ENCODE measurements at regions not wholly inside any gene's neighbourhood (a gene's known extent, or its start where the extent isn't known, plus 50 kb on each side); places are given as distances from the start of the nearest gene placed in this dataset.

DNA sequence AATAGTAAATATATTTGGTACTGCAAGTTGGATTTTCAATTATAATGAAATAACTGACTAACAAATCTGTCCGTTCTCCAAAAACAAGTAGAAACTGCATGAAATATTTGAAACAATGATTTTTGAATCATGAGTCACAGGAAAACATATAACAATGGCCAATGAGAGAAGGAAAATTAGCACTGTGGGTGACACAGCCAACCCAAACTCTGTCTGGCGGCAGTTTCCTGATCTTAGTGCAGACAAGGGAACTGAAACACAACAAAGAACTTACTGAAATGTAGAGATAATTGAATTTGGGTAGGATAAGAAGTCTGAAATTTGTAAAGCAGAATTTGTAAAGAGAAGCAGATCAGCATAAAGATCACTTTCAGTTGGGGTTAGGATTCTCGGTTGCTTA, 2743.3 kb upstream of the PCDH20 start:
- H3K27me3 ChIP-seq (ENCODE audit: control insufficient read depth in 4 of 4, insufficient read depth in 4 of 4, low read length in 3 of 4): no peaks in the 10 kb centered on the region
- H3K4me1 ChIP-seq (ENCODE audit: control insufficient read depth in 4 of 4, insufficient read depth in 4 of 4, low read length in 3 of 4): no peaks in the 10 kb centered on the region
- DNase-seq (ENCODE audit: low spot score): no peak
- H3K36me3 ChIP-seq (ENCODE audit: control insufficient read depth in 4 of 4, insufficient read depth in 3 of 4, low read depth in 1 of 4, low read length in 3 of 4): no peaks in the 10 kb centered on the region
- TF ChIP-seq JUND (IDR thresholded peaks at IDR 0.05) (no peak), RXRA (IDR thresholded peaks at IDR 0.05) (no peak)
- H3K9ac ChIP-seq (ENCODE audit: low read depth in 1 of 2, low read length in 2 of 2): no peak overlapping the region
- H3K27ac ChIP-seq (ENCODE audit: low read depth in 1 of 2, low read length in 2 of 2): no peak overlapping the region
- no peak overlapping the region for H3K4me3 ChIP-seq (ENCODE audit: low read depth in 1 of 3, low read length in 3 of 3)
- 66% methylated on average over 3 of the region's 3 CpGs for WGBS
- no peaks in the 10 kb centered on the region for H3K9me3 ChIP-seq (ENCODE audit: control insufficient read depth in 4 of 4, low read length in 3 of 4)

DNA sequence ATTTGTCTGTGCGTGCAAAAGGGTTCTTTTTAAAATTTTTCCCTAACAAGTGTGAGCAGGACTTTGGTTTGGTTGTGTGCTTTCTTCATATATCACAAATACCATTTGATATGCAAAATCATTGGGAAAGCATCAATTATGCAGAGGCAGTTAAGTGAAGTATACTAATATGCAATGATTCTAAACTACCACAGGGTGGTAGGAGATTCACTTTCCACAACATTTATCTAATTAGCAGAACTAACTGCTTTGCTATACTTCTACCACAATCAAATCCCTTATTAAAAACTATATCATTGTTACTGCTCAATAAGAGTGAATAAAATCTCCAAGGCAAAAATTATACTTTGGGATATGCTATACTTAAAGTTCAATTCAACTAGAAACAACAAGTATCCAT, 2738.9 kb upstream of the PCDH20 start:
- no peak for TF ChIP-seq NR2F2 (IDR thresholded peaks at IDR 0.05)
- no peak for TF ChIP-seq HNF4G (IDR thresholded peaks at IDR 0.05)
- TF ChIP-seq HNF4A (conservative IDR thresholded peaks at IDR 0.05): no peak
- TF ChIP-seq YY1 (IDR thresholded peaks at IDR 0.05): no peak
- no peaks in the 10 kb centered on the region for H3K27me3 ChIP-seq (ENCODE audit: control insufficient read depth in 4 of 4, insufficient read depth in 4 of 4, low read length in 3 of 4)
- H3K27ac ChIP-seq (ENCODE audit: low read depth in 1 of 2, low read length in 2 of 2): no peak overlapping the region
- no peaks in the 10 kb centered on the region for H3K4me1 ChIP-seq (ENCODE audit: control insufficient read depth in 4 of 4, insufficient read depth in 4 of 4, low read length in 3 of 4)
- no peak overlapping the region for H3K9ac ChIP-seq (ENCODE audit: low read depth in 1 of 2, low read length in 2 of 2)
- no peak overlapping the region for H3K4me3 ChIP-seq (ENCODE audit: low read depth in 1 of 3, low read length in 3 of 3)
- no peaks in the 10 kb centered on the region for H3K9me3 ChIP-seq (ENCODE audit: control insufficient read depth in 4 of 4, low read length in 3 of 4)
- 81% methylated on average over 1 of the region's 1 CpG for WGBS
- no peaks in the 10 kb centered on the region for H3K36me3 ChIP-seq (ENCODE audit: control insufficient read depth in 4 of 4, insufficient read depth in 3 of 4, low read depth in 1 of 4, low read length in 3 of 4)
- DNase-seq (ENCODE audit: low spot score): no peak

DNA sequence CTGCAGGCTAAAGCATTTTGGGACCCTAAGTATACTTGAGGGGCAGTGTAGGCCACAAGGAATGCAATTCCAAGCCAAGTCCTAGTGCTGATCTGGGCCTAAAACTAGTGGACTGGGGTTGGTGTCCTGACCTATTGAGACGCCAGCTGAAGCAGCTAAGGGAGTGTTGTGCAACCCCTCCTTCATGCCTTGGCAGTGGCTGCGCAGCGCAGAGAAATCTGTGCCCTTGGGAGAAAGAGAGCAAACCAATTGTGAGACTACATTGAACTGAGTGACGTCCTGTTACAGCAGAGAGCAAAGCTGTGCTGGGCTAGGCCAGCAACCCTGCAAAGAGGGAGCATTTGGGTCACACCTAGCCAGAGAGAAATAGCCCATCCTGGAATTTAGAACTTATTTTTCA, 2715.0 kb upstream of the PCDH20 start:
- TF ChIP-seq SP1 (IDR thresholded peaks at IDR 0.05) (no peak), GABPA (IDR thresholded peaks at IDR 0.05 in 1 of 2, conservative IDR thresholded peaks at IDR 0.05 in 1 of 2) (no peak), NR2F2 (IDR thresholded peaks at IDR 0.05) (no peak), JUND (IDR thresholded peaks at IDR 0.05) (no peak)
- TF ChIP-seq, protein P1, sequence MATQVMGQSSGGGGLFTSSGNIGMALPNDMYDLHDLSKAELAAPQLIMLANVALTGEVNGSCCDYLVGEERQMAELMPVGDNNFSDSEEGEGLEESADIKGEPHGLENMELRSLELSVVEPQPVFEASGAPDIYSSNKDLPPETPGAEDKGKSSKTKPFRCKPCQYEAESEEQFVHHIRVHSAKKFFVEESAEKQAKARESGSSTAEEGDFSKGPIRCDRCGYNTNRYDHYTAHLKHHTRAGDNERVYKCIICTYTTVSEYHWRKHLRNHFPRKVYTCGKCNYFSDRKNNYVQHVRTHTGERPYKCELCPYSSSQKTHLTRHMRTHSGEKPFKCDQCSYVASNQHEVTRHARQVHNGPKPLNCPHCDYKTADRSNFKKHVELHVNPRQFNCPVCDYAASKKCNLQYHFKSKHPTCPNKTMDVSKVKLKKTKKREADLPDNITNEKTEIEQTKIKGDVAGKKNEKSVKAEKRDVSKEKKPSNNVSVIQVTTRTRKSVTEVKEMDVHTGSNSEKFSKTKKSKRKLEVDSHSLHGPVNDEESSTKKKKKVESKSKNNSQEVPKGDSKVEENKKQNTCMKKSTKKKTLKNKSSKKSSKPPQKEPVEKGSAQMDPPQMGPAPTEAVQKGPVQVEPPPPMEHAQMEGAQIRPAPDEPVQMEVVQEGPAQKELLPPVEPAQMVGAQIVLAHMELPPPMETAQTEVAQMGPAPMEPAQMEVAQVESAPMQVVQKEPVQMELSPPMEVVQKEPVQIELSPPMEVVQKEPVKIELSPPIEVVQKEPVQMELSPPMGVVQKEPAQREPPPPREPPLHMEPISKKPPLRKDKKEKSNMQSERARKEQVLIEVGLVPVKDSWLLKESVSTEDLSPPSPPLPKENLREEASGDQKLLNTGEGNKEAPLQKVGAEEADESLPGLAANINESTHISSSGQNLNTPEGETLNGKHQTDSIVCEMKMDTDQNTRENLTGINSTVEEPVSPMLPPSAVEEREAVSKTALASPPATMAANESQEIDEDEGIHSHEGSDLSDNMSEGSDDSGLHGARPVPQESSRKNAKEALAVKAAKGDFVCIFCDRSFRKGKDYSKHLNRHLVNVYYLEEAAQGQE (IDR thresholded peaks at IDR 0.05): no peak
- no peak overlapping the region for H3K9ac ChIP-seq (ENCODE audit: low read depth in 1 of 2, low read length in 2 of 2)
- H3K27me3 ChIP-seq (ENCODE audit: control insufficient read depth in 4 of 4, insufficient read depth in 4 of 4, low read length in 3 of 4): no peaks in the 10 kb centered on the region
- DNase-seq (ENCODE audit: low spot score): no peak
- WGBS: 84% methylated on average over 4 of the region's 4 CpGs
- no peak overlapping the region for H3K27ac ChIP-seq (ENCODE audit: low read depth in 1 of 2, low read length in 2 of 2)
- no peak overlapping the region for H3K4me3 ChIP-seq (ENCODE audit: low read depth in 1 of 3, low read length in 3 of 3)
- no peaks in the 10 kb centered on the region for H3K9me3 ChIP-seq (ENCODE audit: control insufficient read depth in 4 of 4, low read length in 3 of 4)
- no peaks in the 10 kb centered on the region for H3K36me3 ChIP-seq (ENCODE audit: control insufficient read depth in 4 of 4, insufficient read depth in 3 of 4, low read depth in 1 of 4, low read length in 3 of 4)
- H3K4me1 ChIP-seq (ENCODE audit: control insufficient read depth in 4 of 4, insufficient read depth in 4 of 4, low read length in 3 of 4): no peaks in the 10 kb centered on the region

DNA sequence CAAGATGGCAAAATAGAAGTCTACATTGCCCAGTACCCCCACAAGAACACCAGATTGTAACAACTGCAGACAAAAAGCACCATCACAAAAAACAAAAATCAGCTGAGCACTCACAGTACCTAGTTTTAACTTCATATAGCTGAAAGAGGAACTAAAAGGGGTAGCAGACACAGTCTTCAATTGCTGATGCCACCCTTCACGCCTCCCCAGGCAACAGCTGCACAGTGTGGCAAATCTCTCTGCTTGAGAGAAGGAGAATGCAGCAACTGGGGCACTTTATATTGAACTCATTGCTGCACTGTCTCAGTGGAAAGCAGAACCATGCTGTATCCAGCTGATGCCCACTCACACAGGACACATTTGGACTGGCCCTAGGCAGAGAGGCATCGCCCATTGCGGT, 2714.5 kb upstream of the PCDH20 start:
- H3K4me3 ChIP-seq (ENCODE audit: low read depth in 1 of 3, low read length in 3 of 3): no peak overlapping the region
- no peaks in the 10 kb centered on the region for H3K4me1 ChIP-seq (ENCODE audit: control insufficient read depth in 4 of 4, insufficient read depth in 4 of 4, low read length in 3 of 4)
- H3K27me3 ChIP-seq (ENCODE audit: control insufficient read depth in 4 of 4, insufficient read depth in 4 of 4, low read length in 3 of 4): no peaks in the 10 kb centered on the region
- no peak for TF ChIP-seq EGR1 (IDR thresholded peaks at IDR 0.05; ENCODE audit: low read depth in 2 of 2)
- no peak for TF ChIP-seq GABPA (IDR thresholded peaks at IDR 0.05 in 1 of 2, conservative IDR thresholded peaks at IDR 0.05 in 1 of 2)
- TF ChIP-seq, protein P2, sequence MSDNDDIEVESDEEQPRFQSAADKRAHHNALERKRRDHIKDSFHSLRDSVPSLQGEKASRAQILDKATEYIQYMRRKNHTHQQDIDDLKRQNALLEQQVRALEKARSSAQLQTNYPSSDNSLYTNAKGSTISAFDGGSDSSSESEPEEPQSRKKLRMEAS (IDR thresholded peaks at IDR 0.05): no peak
- TF ChIP-seq NR2F2 (IDR thresholded peaks at IDR 0.05): no peak
- TF ChIP-seq, protein P3, sequence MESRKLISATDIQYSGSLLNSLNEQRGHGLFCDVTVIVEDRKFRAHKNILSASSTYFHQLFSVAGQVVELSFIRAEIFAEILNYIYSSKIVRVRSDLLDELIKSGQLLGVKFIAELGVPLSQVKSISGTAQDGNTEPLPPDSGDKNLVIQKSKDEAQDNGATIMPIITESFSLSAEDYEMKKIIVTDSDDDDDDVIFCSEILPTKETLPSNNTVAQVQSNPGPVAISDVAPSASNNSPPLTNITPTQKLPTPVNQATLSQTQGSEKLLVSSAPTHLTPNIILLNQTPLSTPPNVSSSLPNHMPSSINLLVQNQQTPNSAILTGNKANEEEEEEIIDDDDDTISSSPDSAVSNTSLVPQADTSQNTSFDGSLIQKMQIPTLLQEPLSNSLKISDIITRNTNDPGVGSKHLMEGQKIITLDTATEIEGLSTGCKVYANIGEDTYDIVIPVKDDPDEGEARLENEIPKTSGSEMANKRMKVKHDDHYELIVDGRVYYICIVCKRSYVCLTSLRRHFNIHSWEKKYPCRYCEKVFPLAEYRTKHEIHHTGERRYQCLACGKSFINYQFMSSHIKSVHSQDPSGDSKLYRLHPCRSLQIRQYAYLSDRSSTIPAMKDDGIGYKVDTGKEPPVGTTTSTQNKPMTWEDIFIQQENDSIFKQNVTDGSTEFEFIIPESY (IDR thresholded peaks at IDR 0.05): no peak
- no peak for TF ChIP-seq FOXA1 (IDR thresholded peaks at IDR 0.05)
- TF ChIP-seq HNF4A (conservative IDR thresholded peaks at IDR 0.05): no peak
- no peak for TF ChIP-seq YY1 (IDR thresholded peaks at IDR 0.05)
- TF ChIP-seq, protein P4, sequence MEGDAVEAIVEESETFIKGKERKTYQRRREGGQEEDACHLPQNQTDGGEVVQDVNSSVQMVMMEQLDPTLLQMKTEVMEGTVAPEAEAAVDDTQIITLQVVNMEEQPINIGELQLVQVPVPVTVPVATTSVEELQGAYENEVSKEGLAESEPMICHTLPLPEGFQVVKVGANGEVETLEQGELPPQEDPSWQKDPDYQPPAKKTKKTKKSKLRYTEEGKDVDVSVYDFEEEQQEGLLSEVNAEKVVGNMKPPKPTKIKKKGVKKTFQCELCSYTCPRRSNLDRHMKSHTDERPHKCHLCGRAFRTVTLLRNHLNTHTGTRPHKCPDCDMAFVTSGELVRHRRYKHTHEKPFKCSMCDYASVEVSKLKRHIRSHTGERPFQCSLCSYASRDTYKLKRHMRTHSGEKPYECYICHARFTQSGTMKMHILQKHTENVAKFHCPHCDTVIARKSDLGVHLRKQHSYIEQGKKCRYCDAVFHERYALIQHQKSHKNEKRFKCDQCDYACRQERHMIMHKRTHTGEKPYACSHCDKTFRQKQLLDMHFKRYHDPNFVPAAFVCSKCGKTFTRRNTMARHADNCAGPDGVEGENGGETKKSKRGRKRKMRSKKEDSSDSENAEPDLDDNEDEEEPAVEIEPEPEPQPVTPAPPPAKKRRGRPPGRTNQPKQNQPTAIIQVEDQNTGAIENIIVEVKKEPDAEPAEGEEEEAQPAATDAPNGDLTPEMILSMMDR (IDR thresholded peaks at IDR 0.05; ENCODE audit: low read depth, low read length, missing input control): no peak
- no peak for DNase-seq (ENCODE audit: low spot score)
- no peaks in the 10 kb centered on the region for H3K9me3 ChIP-seq (ENCODE audit: control insufficient read depth in 4 of 4, low read length in 3 of 4)
- no peak overlapping the region for H3K27ac ChIP-seq (ENCODE audit: low read depth in 1 of 2, low read length in 2 of 2)
- H3K9ac ChIP-seq (ENCODE audit: low read depth in 1 of 2, low read length in 2 of 2): no peak overlapping the region
- no peaks in the 10 kb centered on the region for H3K36me3 ChIP-seq (ENCODE audit: control insufficient read depth in 4 of 4, insufficient read depth in 3 of 4, low read depth in 1 of 4, low read length in 3 of 4)
- 53% methylated on average over 3 of the region's 3 CpGs for WGBS

All from liver (tissue), 8 donors.